Endothelial cell of umbilical vein (primary cell): ENCODE measurements at regions not wholly inside any gene's neighbourhood (a gene's known extent, or its start where the extent isn't known, plus 50 kb on each side); places are given as distances from the start of the nearest gene placed in this dataset.

ENCODE experiments used
- BruUV-seq: library from RNA; stranded (reverse); fragments of 400-500 nt; replicated peaks from 2 replicates; lab custom pipeline; 2021; lab: Mats Ljungman, UMichigan
- CTCF ChIA-PET: fragments of 300-600, 350-600 bp; sonication (Branson Sonifier 250); formaldehyde crosslinking; loops from one replicate; lab custom pipeline; 2021; ENCODE audit warnings: antibody characterized with exemption, inconsistent platforms; lab: Charles Lee
- POLR2A ChIA-PET: fragments of 300-600, 350-600 bp; sonication (Branson Sonifier 250); formaldehyde crosslinking; loops from one replicate; lab custom pipeline; 2021; ENCODE audit warnings: antibody characterized with exemption, inconsistent platforms; lab: Charles Lee
- DNase-seq: peaks from one replicate; pipeline ENCODE4 v3.0.0-alpha.2; 2011; ENCODE audit warnings: low read depth, low spot score
- FAIRE-seq: peaks from 2 replicates; lab custom pipeline; 2011; peaks lifted over from hg19 to GRCh38; lab: Jason Lieb, UNC
- H2AFZ ChIP-seq: 2 replicates; pipeline ENCODE4 v1.6.0; 2012; ENCODE audit warnings: low read depth, low read length, control low read depth, inconsistent platforms
- H3K27ac ChIP-seq: 2 replicates; pipeline ENCODE4 v1.5.1; 2011; ENCODE audit warnings: low read depth, mild to moderate bottlenecking, control low read depth, low read length, moderate library complexity; ENCODE audit not compliant: insufficient read depth
- H3K27me3 ChIP-seq, 2 experiments: 2 replicates each; pipeline versions ENCODE4 v1.6.0 to v1.6.1; 2011; ENCODE audit warnings: low read length in 2 of 2, mixed read lengths in 1 of 2; ENCODE audit not compliant: control insufficient read depth in 2 of 2, insufficient read depth in 2 of 2
- H3K36me3 ChIP-seq, 2 experiments: 2 replicates in 1 of 2; 3 replicates in 1 of 2; pipeline ENCODE4 v1.5.1; 2011; ENCODE audit warnings: low read length in 2 of 2, mild to moderate bottlenecking in 1 of 2, moderate library complexity in 1 of 2; ENCODE audit not compliant: control insufficient read depth in 2 of 2, insufficient read depth in 2 of 2; ENCODE audit errors: extremely low read depth in 1 of 2
- H3K4me1 ChIP-seq: 3 replicates; pipeline ENCODE4 v1.5.1; 2011; ENCODE audit warnings: mild to moderate bottlenecking, low read length; ENCODE audit not compliant: control insufficient read depth, insufficient read depth; ENCODE audit errors: extremely low read depth
- H3K4me2 ChIP-seq: 2 replicates; pipeline ENCODE4 v1.6.1; 2011; ENCODE audit warnings: low read length, control low read depth, mixed read lengths; ENCODE audit not compliant: insufficient read depth
- H3K4me3 ChIP-seq, 3 experiments: fragments of 200-600 bp in 1 of 3; sonication (generic), shearing (Covaris generic) in 1 of 3; replicated peaks in 1 of 3; 2 replicates each; pipeline ENCODE4 v1.5.1; 2011 to 2016; ENCODE audit warnings: control low read depth in 3 of 3, low read length in 3 of 3, mild to moderate bottlenecking in 2 of 3, inconsistent platforms in 1 of 3, low read depth in 1 of 3, moderate library complexity in 1 of 3; ENCODE audit not compliant: insufficient read depth in 1 of 3
- H3K79me2 ChIP-seq: 2 replicates; pipeline ENCODE4 v1.6.0; 2012; ENCODE audit warnings: low read length, inconsistent platforms; ENCODE audit not compliant: control insufficient read depth, insufficient read depth
- H3K9ac ChIP-seq: replicated peaks from 2 replicates; pipeline ENCODE3; 2011; ENCODE audit warnings: low read length, control low read depth; ENCODE audit not compliant: insufficient read depth; ENCODE audit errors: extremely low read depth
- H3K9me1 ChIP-seq: replicated peaks from 3 replicates; pipeline ENCODE4 v1.6.0; 2011; ENCODE audit warnings: mild to moderate bottlenecking, low read length; ENCODE audit not compliant: control insufficient read depth, insufficient read depth; ENCODE audit errors: extremely low read depth
- H3K9me3 ChIP-seq: replicated peaks from 2 replicates; pipeline ENCODE4 v1.5.1; 2012; ENCODE audit warnings: low read length, inconsistent platforms; ENCODE audit not compliant: control insufficient read depth, insufficient read depth
- H4K20me1 ChIP-seq: replicated peaks from 2 replicates; pipeline ENCODE3; 2011; ENCODE audit warnings: mild to moderate bottlenecking, low read length; ENCODE audit not compliant: control insufficient read depth, insufficient read depth; ENCODE audit errors: extremely low read depth
- EZH2 ChIP-seq: IDR thresholded peaks from 2 replicates; pipeline ENCODE4 v1.6.1; 2012; ENCODE audit warnings: borderline replicate concordance, low read depth, mild to moderate bottlenecking, moderate library complexity, low read length, inconsistent platforms; ENCODE audit not compliant: severe bottlenecking
- FOS ChIP-seq: IDR thresholded peaks from 2 replicates; pipeline ENCODE4 v1.6.1; 2011; ENCODE audit warnings: mild to moderate bottlenecking, low read length, moderate library complexity, borderline replicate concordance; ENCODE audit not compliant: insufficient read depth
- GATA2 ChIP-seq: IDR thresholded peaks from 2 replicates; pipeline ENCODE4 v1.7.0; 2011; ENCODE audit warnings: low read depth, mild to moderate bottlenecking, moderate library complexity, mixed read lengths, low read length; ENCODE audit not compliant: insufficient read length, insufficient read depth
- MYC ChIP-seq: IDR thresholded peaks from one replicate; pipeline ENCODE4 v1.6.1; 2011; ENCODE audit warnings: mild to moderate bottlenecking, low read depth, low read length
- POLR2A ChIP-seq: IDR thresholded peaks from 2 replicates; pipeline ENCODE4 v1.6.1; 2012; ENCODE audit warnings: low read depth, mild to moderate bottlenecking, control low read depth, low read length
- dilution Hi-C: fragments of 300-500 bp; cut with MboI; formaldehyde crosslinking; loops from one replicate; pipeline ENCODE4 v1.15.0; 2019; ENCODE audit warnings: low sequenced_read_pairs; ENCODE audit not compliant: extremely low pct_ligation_motif_present
- intact Hi-C: fragments of 100-400 bp; cut with micrococcal nuclease; formaldehyde crosslinking; loops from one replicate; pipeline ENCODE4 v1.10.0; 2022
- TF ChIP-seq, protein P1 (sequence below): IDR thresholded peaks from 2 replicates; pipeline ENCODE4 v1.6.1; 2011; ENCODE audit not compliant: insufficient read depth, insufficient read length
- TF ChIP-seq, protein P2 (sequence below), 2 donors: IDR thresholded peaks; 1 replicate in 1 of 2; 2 replicates in 1 of 2; pipeline ENCODE4 v1.5.1; 2011; ENCODE audit warnings: low read length in 2 of 2, mild to moderate bottlenecking in 2 of 2, moderate library complexity in 2 of 2, control low read depth in 1 of 2, inconsistent platforms in 1 of 2, low read depth in 1 of 2; ENCODE audit not compliant: insufficient read depth in 1 of 2; ENCODE audit errors: extremely low read depth in 1 of 2

DNA sequence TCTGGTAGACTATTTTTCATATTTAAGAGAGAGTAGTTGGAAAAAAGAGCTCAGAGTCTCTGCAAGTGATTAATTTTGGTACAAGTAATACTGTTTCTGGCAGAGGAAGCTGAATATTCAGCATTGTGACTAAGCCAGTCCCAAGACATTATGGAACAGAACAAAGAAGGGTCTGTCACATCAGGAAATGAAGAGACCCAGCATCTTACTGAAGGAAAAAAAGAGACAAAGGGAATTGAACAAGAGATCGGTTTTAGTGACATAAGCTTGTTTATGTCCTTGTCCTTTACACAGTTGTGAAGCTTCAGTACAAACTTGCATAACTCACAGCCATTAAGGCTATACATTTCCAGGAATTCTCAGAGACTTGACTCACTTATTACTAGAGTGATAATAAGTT is 568.5 kb upstream of the SLC8A1 start:
- Histone ChIP-seq H3K9ac (no peak overlapping the region), H3K36me3 (no peaks in the 10 kb centered on the region), H4K20me1 (no peaks in the 10 kb centered on the region), H3K4me1 (no peaks in the 10 kb centered on the region), H3K9me1 (no peaks in the 10 kb centered on the region), H3K9me3 (no peaks in the 10 kb centered on the region), H3K27ac (no peak overlapping the region), H3K4me2 (no peak overlapping the region), H2AFZ (peak overlapping the region; percentile 57), H3K4me3 (no peak overlapping the region), H3K27me3 (no peaks in the 10 kb centered on the region), H3K79me2 (no peaks in the 10 kb centered on the region)
- dilution Hi-C loops (no loop called here), intact Hi-C loops (loop anchor here (2.0 kb wide), 1 partner anchor 14 kb away; no protein-coding TSS in a partner anchor)
- DNase-seq (peak; percentile 25), FAIRE-seq (no peak)
- TF ChIP-seq, protein P1, sequence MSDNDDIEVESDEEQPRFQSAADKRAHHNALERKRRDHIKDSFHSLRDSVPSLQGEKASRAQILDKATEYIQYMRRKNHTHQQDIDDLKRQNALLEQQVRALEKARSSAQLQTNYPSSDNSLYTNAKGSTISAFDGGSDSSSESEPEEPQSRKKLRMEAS: no peak
- BruUV-seq: no TSS peak
- POLR2A ChIA-PET: no interaction called here
- CTCF ChIA-PET: no interaction called here

DNA sequence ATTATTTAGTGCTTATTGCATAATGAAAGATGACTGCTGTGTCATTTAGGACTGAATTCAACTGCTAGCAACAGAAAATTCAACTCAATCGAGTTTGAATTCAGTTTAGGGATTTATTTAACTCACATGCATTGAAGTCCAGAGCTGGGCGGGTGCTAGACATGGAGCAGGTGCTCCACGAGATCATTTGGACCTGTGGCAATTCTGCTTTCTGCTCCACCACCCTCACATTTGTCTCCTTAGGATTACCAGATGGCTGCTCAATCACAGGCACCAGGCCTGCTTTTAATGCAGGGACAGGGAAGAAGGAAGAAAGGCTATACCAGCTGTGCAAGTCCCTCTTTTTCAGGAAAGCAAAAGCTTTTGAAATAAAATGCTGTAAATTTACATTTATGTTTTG is 572.9 kb upstream of the SLC8A1 start:
- Histone ChIP-seq H3K36me3 (no peaks in the 10 kb centered on the region), H3K9me1 (no peaks in the 10 kb centered on the region), H3K9me3 (no peaks in the 10 kb centered on the region), H3K27me3 (no peaks in the 10 kb centered on the region), H2AFZ (no peak overlapping the region), H3K27ac (no peak overlapping the region), H4K20me1 (no peaks in the 10 kb centered on the region), H3K4me1 (no peaks in the 10 kb centered on the region), H3K79me2 (no peaks in the 10 kb centered on the region), H3K4me2 (no peak overlapping the region), H3K4me3 (no peak overlapping the region), H3K9ac (no peak overlapping the region)
- dilution Hi-C loops (no loop called here), intact Hi-C loops (no loop called here)
- ChIA-PET POLR2A (no interaction called here), CTCF (no interaction called here)
- no peak for FAIRE-seq
- TF ChIP-seq GATA2: no peak
- no peak for TF ChIP-seq EZH2
- TF ChIP-seq MYC: no peak
- TF ChIP-seq, protein P2, sequence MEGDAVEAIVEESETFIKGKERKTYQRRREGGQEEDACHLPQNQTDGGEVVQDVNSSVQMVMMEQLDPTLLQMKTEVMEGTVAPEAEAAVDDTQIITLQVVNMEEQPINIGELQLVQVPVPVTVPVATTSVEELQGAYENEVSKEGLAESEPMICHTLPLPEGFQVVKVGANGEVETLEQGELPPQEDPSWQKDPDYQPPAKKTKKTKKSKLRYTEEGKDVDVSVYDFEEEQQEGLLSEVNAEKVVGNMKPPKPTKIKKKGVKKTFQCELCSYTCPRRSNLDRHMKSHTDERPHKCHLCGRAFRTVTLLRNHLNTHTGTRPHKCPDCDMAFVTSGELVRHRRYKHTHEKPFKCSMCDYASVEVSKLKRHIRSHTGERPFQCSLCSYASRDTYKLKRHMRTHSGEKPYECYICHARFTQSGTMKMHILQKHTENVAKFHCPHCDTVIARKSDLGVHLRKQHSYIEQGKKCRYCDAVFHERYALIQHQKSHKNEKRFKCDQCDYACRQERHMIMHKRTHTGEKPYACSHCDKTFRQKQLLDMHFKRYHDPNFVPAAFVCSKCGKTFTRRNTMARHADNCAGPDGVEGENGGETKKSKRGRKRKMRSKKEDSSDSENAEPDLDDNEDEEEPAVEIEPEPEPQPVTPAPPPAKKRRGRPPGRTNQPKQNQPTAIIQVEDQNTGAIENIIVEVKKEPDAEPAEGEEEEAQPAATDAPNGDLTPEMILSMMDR (IDR thresholded peaks at IDR 0.05; ENCODE audit: extremely low read depth in 1 of 2, insufficient read depth in 1 of 2, low read depth in 1 of 2, low read length in 2 of 2): no peak
- TF ChIP-seq POLR2A: no peak
- TF ChIP-seq FOS: no peak
- BruUV-seq: no TSS peak
- DNase-seq: no peak
